Superior temporal gyrus (tissue), 1 donor: ENCODE measurements at regions not wholly inside any gene's neighbourhood (a gene's known extent, or its start where the extent isn't known, plus 50 kb on each side); places are given as distances from the start of the nearest gene placed in this dataset.

Experiments used
- DNase-seq: peaks from one replicate; pipeline ENCODE4 v3.0.0-alpha.2; 2016; ENCODE audit errors: extremely low spot score

- DNase-seq, result no peak
Observed at GRCh38 chr16:64047878-64048277, 1074.0 kb downstream of the CDH11 start.

- DNase-seq, result no peak
Observed at GRCh38 chr16:64047207-64047606, 1074.7 kb downstream of the CDH11 start.

GRCh38 chr16:64035337-64035736 lies 1086.5 kb downstream of the CDH11 start:
- no peak for DNase-seq

GRCh38 chr16:64019339-64019738 lies 1102.5 kb downstream of the CDH11 start:
- no peak for DNase-seq

- DNase-seq, result no peak
Observed at GRCh38 chr16:64017796-64018195, 1104.1 kb downstream of the CDH11 start.

GRCh38 chr16:64013856-64014255 lies 1108.0 kb downstream of the CDH11 start:
- DNase-seq, result no peak

- no peak for DNase-seq
Observed at GRCh38 chr16:64012166-64012565, 1109.7 kb downstream of the CDH11 start.

GRCh38 chr16:64011650-64012049 lies 1110.2 kb downstream of the CDH11 start:
- DNase-seq, result no peak

- DNase-seq, result no peak
Observed at GRCh38 chr16:64008131-64008530, 1113.7 kb downstream of the CDH11 start.

- DNase-seq, result no peak
Observed at GRCh38 chr16:64004116-64004515, 1117.7 kb downstream of the CDH11 start.

GRCh38 chr16:63995025-63995424 lies 1126.8 kb downstream of the CDH11 start:
- no peak for DNase-seq

GRCh38 chr16:63983401-63983800 lies 1138.5 kb downstream of the CDH11 start:
- DNase-seq, result no peak

- DNase-seq, result no peak
Observed at GRCh38 chr16:63982741-63983140, 1139.1 kb downstream of the CDH11 start.

GRCh38 chr16:63982110-63982509 lies 1139.8 kb downstream of the CDH11 start:
- DNase-seq, result no peak

GRCh38 chr16:63981639-63982038 lies 1140.2 kb downstream of the CDH11 start:
- no peak for DNase-seq

- no peak for DNase-seq
Observed at GRCh38 chr16:63980763-63981162, 1141.1 kb downstream of the CDH11 start.

- DNase-seq, result no peak
Observed at GRCh38 chr16:63978240-63978639, 1143.6 kb downstream of the CDH11 start.

- no peak for DNase-seq
Observed at GRCh38 chr16:63976345-63976744, 1145.5 kb downstream of the CDH11 start.

GRCh38 chr16:63975669-63976068 lies 1146.2 kb downstream of the CDH11 start:
- no peak for DNase-seq

GRCh38 chr16:63967966-63968365 lies 1153.9 kb downstream of the CDH11 start:
- no peak for DNase-seq

- peak; percentile 31 for DNase-seq
Observed at GRCh38 chr16:63960321-63960720, 1161.5 kb downstream of the CDH11 start.

GRCh38 chr16:63947022-63947421 lies 1174.8 kb downstream of the CDH11 start:
- DNase-seq, result peak; percentile 21

- no peak for DNase-seq
Observed at GRCh38 chr16:63945806-63946205, 1176.1 kb downstream of the CDH11 start.

GRCh38 chr16:63943566-63943965 lies 1178.3 kb downstream of the CDH11 start:
- DNase-seq, result no peak

GRCh38 chr16:63938661-63939060 lies 1183.2 kb downstream of the CDH11 start:
- DNase-seq, result no peak
